ENCODE measurements at regions not wholly inside any gene's neighbourhood (a gene's known extent, or its start where the extent isn't known, plus 50 kb on each side); places are given as distances from the start of the nearest gene placed in this dataset.

GRCh38 chr18:77992057-77992456 is 742.4 kb downstream of the GALR1 start:
- Mint-ChIP-seq H3K27ac (no peak overlapping the region), H3K4me1 (no peaks in the 10 kb centered on the region), H3K9me3 (peaks cover 2 to 11% (median 5%) of the 10 kb centered on the region in 7 donors), H3K4me3 (no peak overlapping the region), H3K27me3 (no peaks in the 10 kb centered on the region), H3K36me3 (no peaks in the 10 kb centered on the region)
- DNase-seq (no peak), ATAC-seq (ENCODE audit: low read depth in 2 of 2) (no peak)
- Histone ChIP-seq H3K4me1 (ENCODE audit: control insufficient read depth, insufficient read depth, low read length, poor library complexity, severe bottlenecking) (no peaks in the 10 kb centered on the region), H3K36me3 (ENCODE audit: control insufficient read depth, insufficient read depth, low read length) (no peaks in the 10 kb centered on the region), H3K4me3 (ENCODE audit: low read depth, low read length) (no peak overlapping the region), H3K27ac (ENCODE audit: insufficient read depth, low read length, poor library complexity, severe bottlenecking) (no peak overlapping the region), H3K9me3 (ENCODE audit: control insufficient read depth in 2 of 2, low read length in 2 of 2) (no peaks in the 10 kb centered on the region), H3K27me3 (ENCODE audit: control insufficient read depth, insufficient read depth, low read length) (no peaks in the 10 kb centered on the region)

- Histone ChIP-seq H3K27me3 (ENCODE audit: control insufficient read depth, insufficient read depth, low read length) (no peaks in the 10 kb centered on the region), H3K4me3 (ENCODE audit: low read depth, low read length) (no peak overlapping the region), H3K27ac (ENCODE audit: insufficient read depth, low read length, poor library complexity, severe bottlenecking) (no peak overlapping the region), H3K4me1 (ENCODE audit: control insufficient read depth, insufficient read depth, low read length, poor library complexity, severe bottlenecking) (no peaks in the 10 kb centered on the region), H3K36me3 (ENCODE audit: control insufficient read depth, insufficient read depth, low read length) (no peaks in the 10 kb centered on the region), H3K9me3 (ENCODE audit: control insufficient read depth in 2 of 2, low read length in 2 of 2) (no peaks in the 10 kb centered on the region)
- Mint-ChIP-seq H3K27ac (no peak overlapping the region), H3K4me1 (no peaks in the 10 kb centered on the region), H3K36me3 (no peaks in the 10 kb centered on the region), H3K27me3 (no peaks in the 10 kb centered on the region), H3K4me3 (no peak overlapping the region), H3K9me3 (peaks cover 1 to 11% (median 5%) of the 10 kb centered on the region in 7 donors)
- no peak for DNase-seq
- ATAC-seq (ENCODE audit: low read depth in 2 of 2), result no peak
Observed at GRCh38 chr18:77993188-77993981, 743.7 kb downstream of the GALR1 start.

DNA sequence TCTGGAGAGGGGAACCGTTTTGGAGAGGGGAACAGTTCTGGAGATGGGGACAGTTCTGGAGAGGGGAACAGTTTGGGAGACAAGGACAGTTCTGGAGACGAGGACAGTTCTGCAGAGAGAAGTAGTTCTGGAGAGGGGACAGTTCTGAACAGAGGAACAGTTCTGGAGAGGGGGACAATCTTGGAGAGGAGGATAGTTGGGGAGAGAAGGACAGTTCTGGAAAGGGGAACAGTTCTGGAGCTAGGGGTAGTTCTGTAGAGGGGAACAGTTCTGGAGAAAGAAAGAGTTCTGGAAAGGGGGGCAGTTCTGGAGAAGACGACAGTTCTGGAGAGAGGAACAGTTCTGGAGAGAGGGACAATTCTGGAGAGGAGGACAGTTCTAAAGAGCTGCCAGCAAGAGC is 745.9 kb downstream of the GALR1 start:
- Mint-ChIP-seq H3K27me3 (no peaks in the 10 kb centered on the region), H3K4me3 (no peak overlapping the region), H3K4me1 (no peaks in the 10 kb centered on the region), H3K27ac (no peak overlapping the region), H3K36me3 (no peaks in the 10 kb centered on the region), H3K9me3 (peaks cover 1 to 13% (median 5%) of the 10 kb centered on the region in 7 donors)
- Histone ChIP-seq H3K36me3 (ENCODE audit: control insufficient read depth, insufficient read depth, low read length) (no peaks in the 10 kb centered on the region), H3K27ac (ENCODE audit: insufficient read depth, low read length, poor library complexity, severe bottlenecking) (no peak overlapping the region), H3K27me3 (ENCODE audit: control insufficient read depth, insufficient read depth, low read length) (no peaks in the 10 kb centered on the region), H3K4me1 (ENCODE audit: control insufficient read depth, insufficient read depth, low read length, poor library complexity, severe bottlenecking) (no peaks in the 10 kb centered on the region), H3K9me3 (ENCODE audit: control insufficient read depth in 2 of 2, low read length in 2 of 2) (peaks cover 0 to 4% of the 10 kb centered on the region in 2 experiments), H3K4me3 (ENCODE audit: low read depth, low read length) (no peak overlapping the region)
- DNase-seq, result no peak
- ATAC-seq (ENCODE audit: low read depth in 2 of 2), result no peak

DNA sequence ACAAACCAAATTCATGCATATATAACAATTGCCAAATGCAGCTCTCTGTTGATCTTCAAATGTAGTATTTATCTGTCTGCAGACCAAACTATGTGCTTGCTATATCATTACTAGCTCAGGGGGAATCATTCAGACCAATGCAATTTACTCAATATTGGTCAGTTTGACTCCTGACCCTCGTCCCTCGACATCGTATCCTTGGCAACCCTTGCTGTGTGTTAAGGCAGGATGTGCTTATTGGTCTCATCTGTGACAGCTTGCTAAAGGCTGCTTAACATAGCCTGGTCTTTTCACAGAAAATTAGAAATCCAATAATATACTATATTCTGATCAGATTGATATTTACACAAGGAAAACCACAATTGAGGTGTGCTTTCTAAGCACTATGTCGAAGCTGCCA is 747.1 kb downstream of the GALR1 start:
- no peaks in the 10 kb centered on the region for H3K4me1 Mint-ChIP-seq
- H3K9me3 Mint-ChIP-seq, result peaks cover 0 to 13% (median 9%) of the 10 kb centered on the region in 7 donors
- Histone ChIP-seq H3K36me3 (ENCODE audit: control insufficient read depth, insufficient read depth, low read length) (no peaks in the 10 kb centered on the region), H3K4me1 (ENCODE audit: control insufficient read depth, insufficient read depth, low read length, poor library complexity, severe bottlenecking) (no peaks in the 10 kb centered on the region), H3K9me3 (ENCODE audit: control insufficient read depth in 2 of 2, low read length in 2 of 2) (peaks cover 3 to 11% of the 10 kb centered on the region in 2 experiments), H3K4me3 (ENCODE audit: low read depth, low read length) (no peak overlapping the region), H3K27ac (ENCODE audit: insufficient read depth, low read length, poor library complexity, severe bottlenecking) (no peak overlapping the region), H3K27me3 (ENCODE audit: control insufficient read depth, insufficient read depth, low read length) (no peaks in the 10 kb centered on the region)
- H3K36me3 Mint-ChIP-seq, result no peaks in the 10 kb centered on the region
- ATAC-seq (ENCODE audit: low read depth in 2 of 2) (no peak), DNase-seq (no peak)
- H3K27ac Mint-ChIP-seq, result no peak overlapping the region
- no peak overlapping the region for H3K4me3 Mint-ChIP-seq
- no peaks in the 10 kb centered on the region for H3K27me3 Mint-ChIP-seq

DNA sequence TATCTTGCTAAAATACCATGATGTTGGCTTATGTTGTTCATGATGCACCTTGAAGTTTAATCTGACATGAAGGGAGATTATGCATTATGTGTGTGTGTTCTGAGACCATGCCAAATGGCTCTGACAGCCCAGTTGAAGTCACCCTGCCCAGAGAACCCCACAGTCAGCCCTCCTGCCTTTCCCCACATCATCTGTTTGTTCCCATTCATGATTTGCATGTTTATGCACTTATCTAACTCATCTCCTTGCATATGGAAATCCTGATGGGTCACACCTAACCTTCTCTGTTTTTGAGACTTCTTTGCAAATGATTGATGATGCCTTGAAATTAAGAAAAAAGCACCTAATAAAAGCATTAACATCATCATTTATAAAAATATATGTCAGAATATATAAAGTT is 752.2 kb downstream of the GALR1 start:
- H3K4me1 ChIP-seq (ENCODE audit: control insufficient read depth, insufficient read depth, low read length, poor library complexity, severe bottlenecking), result no peaks in the 10 kb centered on the region
- no peaks in the 10 kb centered on the region for H3K36me3 ChIP-seq (ENCODE audit: control insufficient read depth, insufficient read depth, low read length)
- DNase-seq, result no peak
- Mint-ChIP-seq H3K27ac (no peak overlapping the region), H3K36me3 (no peaks in the 10 kb centered on the region), H3K4me1 (no peaks in the 10 kb centered on the region), H3K4me3 (no peak overlapping the region), H3K9me3 (peaks cover 0 to 8% (median 4%) of the 10 kb centered on the region in 7 donors), H3K27me3 (no peaks in the 10 kb centered on the region)
- no peak overlapping the region for H3K27ac ChIP-seq (ENCODE audit: insufficient read depth, low read length, poor library complexity, severe bottlenecking)
- ATAC-seq (ENCODE audit: low read depth in 2 of 2), result no peak
- no peak overlapping the region for H3K4me3 ChIP-seq (ENCODE audit: low read depth, low read length)
- H3K9me3 ChIP-seq (ENCODE audit: control insufficient read depth in 2 of 2, low read length in 2 of 2), result peaks cover 3 to 11% of the 10 kb centered on the region in 2 experiments
- no peaks in the 10 kb centered on the region for H3K27me3 ChIP-seq (ENCODE audit: control insufficient read depth, insufficient read depth, low read length)

GRCh38 chr18:78006006-78006773 is 756.5 kb downstream of the GALR1 start:
- ATAC-seq (ENCODE audit: low read depth in 2 of 2) (no peak), DNase-seq (no peak)
- Histone ChIP-seq H3K4me3 (ENCODE audit: low read depth, low read length) (no peak overlapping the region), H3K27ac (ENCODE audit: insufficient read depth, low read length, poor library complexity, severe bottlenecking) (no peak overlapping the region), H3K9me3 (ENCODE audit: control insufficient read depth in 2 of 2, low read length in 2 of 2) (peaks cover 2% of the 10 kb centered on the region in 2 experiments), H3K27me3 (ENCODE audit: control insufficient read depth, insufficient read depth, low read length) (no peaks in the 10 kb centered on the region), H3K36me3 (ENCODE audit: control insufficient read depth, insufficient read depth, low read length) (no peaks in the 10 kb centered on the region), H3K4me1 (ENCODE audit: control insufficient read depth, insufficient read depth, low read length, poor library complexity, severe bottlenecking) (no peaks in the 10 kb centered on the region)
- peaks cover 6% of the 10 kb centered on the region for H3K36me3 Mint-ChIP-seq
- no peak overlapping the region for H3K4me3 Mint-ChIP-seq
- H3K4me1 Mint-ChIP-seq, result no peaks in the 10 kb centered on the region
- peaks cover 0 to 16% (median 9%) of the 10 kb centered on the region in 7 donors for H3K9me3 Mint-ChIP-seq
- no peak overlapping the region for H3K27ac Mint-ChIP-seq
- H3K27me3 Mint-ChIP-seq, result no peaks in the 10 kb centered on the region

DNA sequence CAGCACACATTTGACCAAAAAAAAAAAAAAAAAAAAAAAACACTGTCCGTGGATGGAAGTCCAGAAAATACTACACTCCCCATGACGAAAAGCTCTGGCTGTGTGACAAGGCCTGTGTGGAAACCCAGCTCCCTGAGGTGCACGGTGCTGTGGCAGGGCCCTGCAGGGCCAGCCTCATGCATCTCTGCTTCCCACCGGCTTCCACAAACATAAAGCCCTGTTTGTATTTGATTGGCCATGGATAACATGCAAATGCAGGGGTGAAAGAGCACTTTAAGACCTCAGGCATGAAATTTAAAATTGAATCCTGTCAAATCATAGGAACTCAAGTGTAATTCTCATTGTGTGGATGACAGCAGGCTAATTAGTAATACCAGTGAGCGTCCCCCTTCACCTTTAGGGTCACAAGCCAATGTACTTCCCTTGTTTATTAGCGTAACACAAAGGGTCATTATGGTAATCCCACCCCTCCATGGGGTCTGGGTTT is 757.2 kb downstream of the GALR1 start:
- ATAC-seq (ENCODE audit: low read depth in 2 of 2) (no peak), DNase-seq (no peak)
- H3K4me3 ChIP-seq (ENCODE audit: low read depth, low read length), result no peak overlapping the region
- H3K9me3 ChIP-seq (ENCODE audit: control insufficient read depth in 2 of 2, low read length in 2 of 2), result no peaks in the 10 kb centered on the region
- H3K4me1 Mint-ChIP-seq, result no peaks in the 10 kb centered on the region
- H3K36me3 ChIP-seq (ENCODE audit: control insufficient read depth, insufficient read depth, low read length), result no peaks in the 10 kb centered on the region
- peaks cover 6% of the 10 kb centered on the region for H3K36me3 Mint-ChIP-seq
- no peak overlapping the region for H3K27ac ChIP-seq (ENCODE audit: insufficient read depth, low read length, poor library complexity, severe bottlenecking)
- H3K4me3 Mint-ChIP-seq, result no peak overlapping the region
- H3K27ac Mint-ChIP-seq, result no peak overlapping the region
- no peaks in the 10 kb centered on the region for H3K27me3 Mint-ChIP-seq
- H3K27me3 ChIP-seq (ENCODE audit: control insufficient read depth, insufficient read depth, low read length), result no peaks in the 10 kb centered on the region
- H3K4me1 ChIP-seq (ENCODE audit: control insufficient read depth, insufficient read depth, low read length, poor library complexity, severe bottlenecking), result no peaks in the 10 kb centered on the region
- peaks cover 0 to 13% (median 9%) of the 10 kb centered on the region in 7 donors for H3K9me3 Mint-ChIP-seq
